IMR-90 (cell line): ENCODE measurements at regions not wholly inside any gene's neighbourhood (a gene's known extent, or its start where the extent isn't known, plus 50 kb on each side); places are given as distances from the start of the nearest gene placed in this dataset.
A peak's percentile ranks its signal among the peaks of the same experiment; 100 is the strongest.

Experiments used
- ATAC-seq: fragments of 200-7000 bp; cut with Tn5 transposase; 2 replicates; pipeline ENCODE4 v1.9.1; 2020; ENCODE audit warnings: low read depth, mild to moderate bottlenecking, moderate library complexity
- BruUV-seq: library from RNA; stranded (reverse); fragments of 400-500 nt; replicated peaks from 2 replicates; lab custom pipeline; 2021; lab: Mats Ljungman, UMichigan
- CTCF ChIA-PET: fragments of 300-600 bp; formaldehyde crosslinking; extraction: SDS; loops from one replicate; lab custom pipeline; 2021; ENCODE audit warnings: antibody characterized with exemption; lab: Yijun Ruan, JAX
- POLR2A ChIA-PET: fragments of 300-600 bp; sonication (Branson Sonifier 250); formaldehyde crosslinking; loops from one replicate; lab custom pipeline; 2022; ENCODE audit warnings: antibody characterized with exemption; ENCODE audit not compliant: unreplicated experiment; lab: Charles Lee
- DNase-seq: peaks from one replicate; pipeline ENCODE4 v3.0.0; 2013
- H2AFZ ChIP-seq: replicated peaks from 2 replicates; pipeline ENCODE3; 2013; ENCODE audit warnings: low read length, mild to moderate bottlenecking; ENCODE audit not compliant: poor library complexity
- H2AK5ac ChIP-seq: 2 replicates; pipeline ENCODE4 v1.6.1; 2013; ENCODE audit warnings: low read depth, low read length, inconsistent platforms
- H2AK9ac ChIP-seq: replicated peaks from 2 replicates; pipeline ENCODE3; 2013; ENCODE audit warnings: mild to moderate bottlenecking, low read depth, low read length, moderate library complexity; ENCODE audit not compliant: poor library complexity
- H2BK120ac ChIP-seq: 2 replicates; pipeline ENCODE4 v1.6.1; 2013; ENCODE audit warnings: low read depth, low read length, inconsistent platforms
- H2BK15ac ChIP-seq: 3 replicates; pipeline ENCODE4 v1.6.1; 2013; ENCODE audit warnings: low read depth, low read length, inconsistent platforms
- H2BK20ac ChIP-seq: 2 replicates; pipeline ENCODE4 v1.6.1; 2013; ENCODE audit warnings: low read depth, mild to moderate bottlenecking, inconsistent platforms, low read length, moderate library complexity
- H2BK5ac ChIP-seq: 2 replicates; pipeline ENCODE4 v1.6.1; 2013; ENCODE audit warnings: mild to moderate bottlenecking, low read depth, low read length, inconsistent platforms; ENCODE audit not compliant: poor library complexity, severe bottlenecking
- H3K14ac ChIP-seq: replicated peaks from 2 replicates; pipeline ENCODE4 v1.6.1; 2013; ENCODE audit warnings: low read depth, low read length, inconsistent platforms
- H3K18ac ChIP-seq: 2 replicates; pipeline ENCODE4 v1.6.1; 2013; ENCODE audit warnings: low read depth, low read length, control low read depth
- H3K23ac ChIP-seq: 2 replicates; pipeline ENCODE4 v1.6.1; 2013; ENCODE audit warnings: low read depth, low read length, inconsistent platforms
- H3K27ac ChIP-seq: 2 replicates; pipeline ENCODE4 v1.5.1; 2013; ENCODE audit warnings: mild to moderate bottlenecking, control low read depth, low read length; ENCODE audit not compliant: insufficient read depth
- H3K27me3 ChIP-seq: 2 replicates; pipeline ENCODE4 v1.6.1; 2013; ENCODE audit warnings: low read length; ENCODE audit not compliant: control insufficient read depth, insufficient read depth
- H3K36me3 ChIP-seq: 2 replicates; pipeline ENCODE4 v1.6.1; 2013; ENCODE audit warnings: low read length, mixed read lengths; ENCODE audit not compliant: control insufficient read depth, insufficient read depth
- H3K4ac ChIP-seq: 2 replicates; pipeline ENCODE4 v1.6.1; 2013; ENCODE audit warnings: low read depth, low read length, inconsistent platforms
- H3K4me1 ChIP-seq: 2 replicates; pipeline ENCODE4 v1.6.1; 2013; ENCODE audit warnings: low read length, mixed read lengths; ENCODE audit not compliant: control insufficient read depth, insufficient read depth
- H3K4me2 ChIP-seq: 2 replicates; pipeline ENCODE4 v1.6.1; 2013; ENCODE audit warnings: low read depth, mild to moderate bottlenecking, control low read depth, low read length, moderate library complexity
- H3K4me3 ChIP-seq: 2 replicates; pipeline ENCODE4 v1.5.1; 2013; ENCODE audit warnings: low read depth, mild to moderate bottlenecking, control low read depth, low read length, moderate library complexity; ENCODE audit not compliant: insufficient read depth
- H3K56ac ChIP-seq: 2 replicates; pipeline ENCODE4 v1.6.1; 2013; ENCODE audit warnings: low read length, inconsistent platforms; ENCODE audit not compliant: insufficient read depth; ENCODE audit errors: extremely low read depth
- H3K79me1 ChIP-seq, 2 experiments: 2 replicates each; pipeline ENCODE4 v1.6.1; 2013; ENCODE audit warnings: low read length in 2 of 2, inconsistent platforms in 1 of 2, low read depth in 1 of 2
- H3K9ac ChIP-seq: 2 replicates; pipeline ENCODE4 v1.6.1; 2013; ENCODE audit warnings: low read depth, low read length, control low read depth
- H3K9me1 ChIP-seq: 2 replicates; pipeline ENCODE4 v1.6.1; 2013; ENCODE audit warnings: low read length, inconsistent platforms; ENCODE audit not compliant: insufficient read depth
- H3K9me3 ChIP-seq: 2 replicates; pipeline ENCODE4 v1.6.1; 2013; ENCODE audit warnings: low read length; ENCODE audit not compliant: control insufficient read depth, insufficient read depth
- H4K20me1 ChIP-seq: 2 replicates; pipeline ENCODE4 v1.6.1; 2013; ENCODE audit warnings: low read length, inconsistent platforms; ENCODE audit not compliant: insufficient read depth
- H4K5ac ChIP-seq: 2 replicates; pipeline ENCODE4 v1.6.1; 2013; ENCODE audit warnings: mild to moderate bottlenecking, low read depth, low read length, control low read depth
- H4K8ac ChIP-seq, 2 experiments: 2 replicates each; pipeline ENCODE4 v1.6.1; 2013; ENCODE audit warnings: low read depth in 2 of 2, low read length in 2 of 2, control low read depth in 1 of 2, inconsistent platforms in 1 of 2
- H4K91ac ChIP-seq: 2 replicates; pipeline ENCODE4 v1.6.1; 2013; ENCODE audit warnings: low read depth, low read length, inconsistent platforms; ENCODE audit not compliant: insufficient read depth
- CEBPB ChIP-seq: IDR thresholded peaks from 2 replicates; pipeline ENCODE4 v1.6.1; 2012; ENCODE audit warnings: low read depth, low read length, improper control_type of control experiment
- FOS ChIP-seq: fragments of 150-350 bp; IDR thresholded peaks from 2 replicates; pipeline ENCODE4 v1.6.1; 2016; ENCODE audit warnings: low read depth, low read length
- WGBS, 2 experiments: methylation state at CpG; one replicate each; pipeline versions ENCODE4 v1.1.5 to v1.1.7; 2013; ENCODE audit warnings: missing lambda C conversion rate in 2 of 2; ENCODE audit not compliant: insufficient read length in 1 of 2; ENCODE audit errors: extremely low coverage in 2 of 2; 5-methylcytosine and 5-hydroxymethylcytosine counted together
- dilution Hi-C: fragments of 300-500 bp; cut with HindIII; formaldehyde crosslinking; loops from one replicate; pipeline ENCODE4 v1.14.3; 2018; ENCODE audit warnings: low sequenced_read_pairs; ENCODE audit not compliant: unreplicated experiment
- in situ Hi-C: fragments of 300-500 bp; cut with MboI; formaldehyde crosslinking; loops from 3 replicates; pipeline ENCODE4 v1.14.3; 2019; ENCODE audit warnings: low sequenced_read_pairs, inconsistent platforms, mixed read lengths
- intact Hi-C: fragments of 100-400 bp; cut with micrococcal nuclease; formaldehyde crosslinking; loops from 2 replicates; pipeline ENCODE4 v1.10.0; 2022

- Histone ChIP-seq H2BK15ac (peak overlapping the region; percentile 1; the same call in 1 of the 3 replicates), H3K27ac (peak overlapping the region; percentile 66; the same call in 1 of the 2 replicates), H3K4me2 (peak overlapping the region; percentile 36), H4K5ac (no peak overlapping the region; the same call in 1 of the 2 replicates), H2BK120ac (0 out of 2 replicates have a peak overlapping the region, but pooled peaks have one; percentile 28), H3K79me1 (no peaks in the 10 kb centered on the region), H3K9ac (no peak overlapping the region; the same call in 1 of the 2 replicates), H3K14ac (peak overlapping the region; percentile 17; the same call in 1 of the 2 replicates), H3K4me1 (peaks cover 16% of the 10 kb centered on the region), H2BK5ac (no peak overlapping the region), H4K91ac (no peak overlapping the region), H2AK9ac (no peak overlapping the region), H2AFZ (no peak overlapping the region), H2BK20ac (peak overlapping the region; percentile 35; the same call in 1 of the 2 replicates), H3K27me3 (no peaks in the 10 kb centered on the region), H3K9me1 (peaks cover 3% of the 10 kb centered on the region; the same call in 1 of the 2 replicates), H3K56ac (no peak overlapping the region), H2AK5ac (0 out of 2 replicates have a peak overlapping the region, but pooled peaks have one; percentile 56), H3K4ac (no peak overlapping the region), H4K20me1 (no peaks in the 10 kb centered on the region), H4K8ac (peak overlapping the region in 1 of 2 experiments; percentile 32; a peak in 1 of 4 replicates), H3K9me3 (no peaks in the 10 kb centered on the region), H3K36me3 (no peaks in the 10 kb centered on the region), H3K23ac (0 out of 2 replicates have a peak overlapping the region, but pooled peaks have one; percentile 60), H3K4me3 (no peak overlapping the region), H3K18ac (0 out of 2 replicates have a peak overlapping the region, but pooled peaks have one; percentile 66)
- intact Hi-C loops, result no loop called here
- CTCF ChIA-PET, result no interaction called here
- no TSS peak for BruUV-seq
- POLR2A ChIA-PET, result no interaction called here
- no peak for ATAC-seq
- dilution Hi-C loops, result no loop called here
- DNase-seq, result no peak
- in situ Hi-C loops, result no loop called here
- peak; percentile 65 for TF ChIP-seq CEBPB
- TF ChIP-seq FOS, result no peak
- 41% methylated on average over 4 of the region's 6 CpGs; no CpG with 5 or more reads in 1 of the 2 experiments for WGBS, 2 experiments
Observed at GRCh38 chr3:177512945-177513814, 315.9 kb upstream of the TBL1XR1 start.
